ENCODE measurements at regions not wholly inside any gene's neighbourhood (a gene's known extent, or its start where the extent isn't known, plus 50 kb on each side); places are given as distances from the start of the nearest gene placed in this dataset.

DNA sequence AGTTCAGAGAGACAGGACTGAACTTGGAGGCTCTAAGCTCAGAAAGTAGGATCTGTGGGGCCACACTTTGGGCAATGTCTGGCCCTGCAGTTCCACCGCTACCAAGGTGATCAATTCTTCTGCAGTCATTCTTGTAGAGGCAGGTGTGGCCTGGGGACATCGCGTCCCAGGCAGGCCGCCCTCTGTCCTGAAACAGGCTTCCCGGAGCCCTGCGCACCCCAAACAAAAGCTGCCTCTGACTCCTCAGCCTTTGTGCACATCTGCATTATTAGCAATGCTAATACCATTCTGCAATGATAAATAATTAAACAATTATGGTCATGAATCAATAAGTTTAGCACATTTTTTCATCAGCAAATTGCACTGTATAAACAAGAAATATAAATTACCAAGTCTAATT lies 160.2 kb downstream of the URI1 start:
- Histone ChIP-seq H3K27me3 (ENCODE audit: control insufficient read depth, insufficient read depth, low read length, poor library complexity, severe bottlenecking) (no peaks in the 10 kb centered on the region), H3K4me1 (ENCODE audit: control insufficient read depth, insufficient read depth, low read length) (no peaks in the 10 kb centered on the region), H3K36me3 (ENCODE audit: control insufficient read depth, insufficient read depth, low read length) (no peaks in the 10 kb centered on the region), H3K27ac (ENCODE audit: insufficient read depth, low read depth, low read length, poor library complexity, severe bottlenecking) (no peak overlapping the region), H3K4me3 (ENCODE audit: insufficient read depth, low read depth, low read length) (no peak overlapping the region), H3K9me3 (ENCODE audit: control insufficient read depth, low read length) (no peaks in the 10 kb centered on the region)
- 90 to 97% methylated on average over 6 of the region's 6 CpGs for WGBS, 2 experiments

DNA sequence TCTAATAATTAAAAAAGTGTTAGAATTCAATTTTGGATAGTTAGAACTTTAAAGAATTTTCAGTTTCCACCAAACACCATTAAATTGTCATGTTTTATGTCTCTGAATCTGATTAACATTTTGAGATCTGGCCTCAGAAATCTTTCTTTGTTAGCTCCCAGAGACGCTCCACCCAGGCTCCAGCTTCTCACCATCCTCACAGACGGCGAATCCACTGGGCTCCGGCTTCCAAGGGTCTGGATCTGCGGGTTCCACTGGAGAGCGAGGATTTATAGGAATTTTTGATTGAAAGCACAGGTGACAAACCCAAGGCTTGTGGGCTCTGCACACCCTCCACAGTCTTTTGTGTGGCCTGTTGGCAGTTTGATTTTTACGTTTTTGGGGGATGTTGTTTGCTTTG lies 160.6 kb downstream of the URI1 start:
- Histone ChIP-seq H3K36me3 (ENCODE audit: control insufficient read depth, insufficient read depth, low read length) (no peaks in the 10 kb centered on the region), H3K27me3 (ENCODE audit: control insufficient read depth, insufficient read depth, low read length, poor library complexity, severe bottlenecking) (no peaks in the 10 kb centered on the region), H3K4me1 (ENCODE audit: control insufficient read depth, insufficient read depth, low read length) (no peaks in the 10 kb centered on the region), H3K9me3 (ENCODE audit: control insufficient read depth, low read length) (no peaks in the 10 kb centered on the region), H3K27ac (ENCODE audit: insufficient read depth, low read depth, low read length, poor library complexity, severe bottlenecking) (no peak overlapping the region), H3K4me3 (ENCODE audit: insufficient read depth, low read depth, low read length) (no peak overlapping the region)
- 85 to 97% methylated on average over 6 to 7 of the region's 7 CpGs for WGBS, 2 experiments

DNA sequence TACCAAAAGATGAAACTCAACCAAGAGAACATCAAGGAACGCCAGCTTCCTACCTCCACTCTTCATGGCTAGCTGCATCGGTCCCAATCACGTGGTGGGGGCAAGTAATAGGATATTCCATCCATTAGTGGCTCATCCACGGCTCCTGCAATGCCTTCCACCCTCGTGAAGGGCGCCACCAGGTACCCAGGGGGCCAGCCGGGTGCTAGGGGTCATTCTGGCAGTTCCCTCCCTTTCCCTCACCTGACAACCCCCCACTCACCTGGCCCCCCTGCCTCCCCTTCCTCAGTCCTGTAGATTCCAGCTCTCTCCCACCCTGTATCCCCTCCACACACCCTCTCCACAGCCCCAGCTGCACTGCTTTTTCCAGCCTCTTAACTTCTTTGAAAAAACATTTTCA lies 161.9 kb downstream of the URI1 start:
- H3K4me3 ChIP-seq (ENCODE audit: insufficient read depth, low read depth, low read length): no peak overlapping the region
- no peaks in the 10 kb centered on the region for H3K4me1 ChIP-seq (ENCODE audit: control insufficient read depth, insufficient read depth, low read length)

DNA sequence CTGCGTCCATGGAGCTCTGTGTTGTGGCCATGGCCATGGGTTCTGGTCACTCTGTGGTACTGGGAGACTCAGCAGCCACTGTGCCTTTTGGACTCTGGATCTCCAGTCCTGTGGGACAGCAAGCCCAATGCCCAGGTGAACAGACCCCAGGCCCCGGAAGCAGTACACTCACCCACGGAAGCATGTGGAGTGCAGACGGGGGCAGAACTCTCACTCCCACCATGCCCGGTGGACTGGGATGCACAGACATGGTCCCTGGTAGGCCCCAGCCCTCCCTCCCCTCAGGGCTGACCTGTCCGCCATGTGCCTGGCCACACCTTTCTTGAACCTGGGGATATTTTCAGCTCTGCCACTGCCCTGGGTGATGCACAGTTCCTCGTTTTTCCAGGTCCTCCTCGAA lies 163.3 kb downstream of the URI1 start:
- Histone ChIP-seq H3K27ac (ENCODE audit: insufficient read depth, low read depth, low read length, poor library complexity, severe bottlenecking) (no peak overlapping the region), H3K9me3 (ENCODE audit: control insufficient read depth, low read length) (no peaks in the 10 kb centered on the region), H3K4me3 (ENCODE audit: insufficient read depth, low read depth, low read length) (no peak overlapping the region), H3K27me3 (ENCODE audit: control insufficient read depth, insufficient read depth, low read length, poor library complexity, severe bottlenecking) (no peaks in the 10 kb centered on the region), H3K36me3 (ENCODE audit: control insufficient read depth, insufficient read depth, low read length) (no peaks in the 10 kb centered on the region), H3K4me1 (ENCODE audit: control insufficient read depth, insufficient read depth, low read length) (no peaks in the 10 kb centered on the region)
- 94 to 95% methylated on average over 8 of the region's 8 CpGs for WGBS, 2 experiments

More for the DNA sequence above, 161.9 kb downstream of the URI1 start:
- no peaks in the 10 kb centered on the region for H3K36me3 ChIP-seq (ENCODE audit: control insufficient read depth, insufficient read depth, low read length)
- H3K27ac ChIP-seq (ENCODE audit: insufficient read depth, low read depth, low read length, poor library complexity, severe bottlenecking): no peak overlapping the region
- no peaks in the 10 kb centered on the region for H3K9me3 ChIP-seq (ENCODE audit: control insufficient read depth, low read length)
- H3K27me3 ChIP-seq (ENCODE audit: control insufficient read depth, insufficient read depth, low read length, poor library complexity, severe bottlenecking): no peaks in the 10 kb centered on the region
- WGBS, 2 experiments: 85 to 87% methylated on average over 7 of the region's 7 CpGs

DNA sequence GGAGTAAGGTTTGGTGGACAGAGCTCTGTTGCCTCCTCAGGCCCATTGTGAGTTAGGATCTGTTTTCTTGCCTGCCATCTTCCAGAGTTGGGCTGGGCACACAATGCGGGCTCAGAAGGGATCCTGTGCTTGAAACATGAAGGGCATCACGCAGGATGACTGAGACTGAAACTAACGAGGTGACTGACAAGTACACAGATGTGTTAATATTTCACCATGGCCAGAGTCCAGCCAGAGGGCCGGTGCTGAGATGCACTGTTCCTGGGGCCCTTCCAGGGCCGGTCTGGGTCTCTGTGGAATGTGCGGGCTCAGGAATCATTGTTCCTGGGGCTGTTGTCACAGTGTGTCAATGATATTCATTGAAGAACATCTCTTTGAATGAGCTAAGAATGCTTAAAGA lies 163.7 kb downstream of the URI1 start:
- H3K9me3 ChIP-seq (ENCODE audit: control insufficient read depth, low read length): no peaks in the 10 kb centered on the region
- no peaks in the 10 kb centered on the region for H3K36me3 ChIP-seq (ENCODE audit: control insufficient read depth, insufficient read depth, low read length)
- H3K4me3 ChIP-seq (ENCODE audit: insufficient read depth, low read depth, low read length): no peak overlapping the region
- H3K27me3 ChIP-seq (ENCODE audit: control insufficient read depth, insufficient read depth, low read length, poor library complexity, severe bottlenecking): no peaks in the 10 kb centered on the region
- 93 to 94% methylated on average over 6 of the region's 6 CpGs for WGBS, 2 experiments
- H3K27ac ChIP-seq (ENCODE audit: insufficient read depth, low read depth, low read length, poor library complexity, severe bottlenecking): no peak overlapping the region
- H3K4me1 ChIP-seq (ENCODE audit: control insufficient read depth, insufficient read depth, low read length): no peaks in the 10 kb centered on the region

DNA sequence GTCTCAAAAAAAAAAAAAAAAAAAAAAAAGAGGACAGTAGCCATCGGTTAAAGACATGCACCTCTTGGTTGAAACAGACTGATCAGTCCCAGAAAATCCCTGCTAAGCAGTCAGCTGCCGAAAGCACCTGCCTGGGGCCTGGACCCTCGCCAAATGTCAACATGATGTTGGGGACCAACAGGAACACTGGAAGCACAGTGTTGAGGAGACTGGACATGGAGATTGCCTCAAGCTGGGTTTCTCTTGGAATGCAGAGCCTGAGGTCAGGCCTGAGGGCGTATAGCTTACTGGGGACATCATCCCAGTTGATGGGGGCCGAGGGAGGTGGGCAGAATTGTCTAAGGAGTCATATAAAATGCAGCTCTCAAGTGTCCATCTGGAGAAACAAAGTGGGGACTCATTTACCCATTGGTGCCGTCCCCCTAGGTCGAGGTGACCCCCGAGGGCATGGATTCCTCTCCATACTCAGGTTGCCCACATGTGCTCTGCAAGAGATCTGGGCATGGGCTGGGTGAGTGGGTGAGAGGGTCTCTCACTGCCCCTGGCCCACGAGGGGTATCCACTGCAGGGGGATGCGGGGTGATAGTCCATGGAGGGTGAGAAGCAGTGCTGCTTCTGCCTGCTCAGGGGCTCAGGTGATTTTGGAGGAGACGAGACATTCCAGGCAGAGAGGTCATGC lies 164.5 kb downstream of the URI1 start:
- H3K4me3 ChIP-seq (ENCODE audit: insufficient read depth, low read depth, low read length): no peak overlapping the region
- no peak overlapping the region for H3K27ac ChIP-seq (ENCODE audit: insufficient read depth, low read depth, low read length, poor library complexity, severe bottlenecking)
- no peaks in the 10 kb centered on the region for H3K9me3 ChIP-seq (ENCODE audit: control insufficient read depth, low read length)
- WGBS, 2 experiments: 91 to 94% methylated on average over 11 of the region's 11 CpGs
- H3K27me3 ChIP-seq (ENCODE audit: control insufficient read depth, insufficient read depth, low read length, poor library complexity, severe bottlenecking): no peaks in the 10 kb centered on the region
- H3K4me1 ChIP-seq (ENCODE audit: control insufficient read depth, insufficient read depth, low read length): no peaks in the 10 kb centered on the region
- H3K36me3 ChIP-seq (ENCODE audit: control insufficient read depth, insufficient read depth, low read length): no peaks in the 10 kb centered on the region

DNA sequence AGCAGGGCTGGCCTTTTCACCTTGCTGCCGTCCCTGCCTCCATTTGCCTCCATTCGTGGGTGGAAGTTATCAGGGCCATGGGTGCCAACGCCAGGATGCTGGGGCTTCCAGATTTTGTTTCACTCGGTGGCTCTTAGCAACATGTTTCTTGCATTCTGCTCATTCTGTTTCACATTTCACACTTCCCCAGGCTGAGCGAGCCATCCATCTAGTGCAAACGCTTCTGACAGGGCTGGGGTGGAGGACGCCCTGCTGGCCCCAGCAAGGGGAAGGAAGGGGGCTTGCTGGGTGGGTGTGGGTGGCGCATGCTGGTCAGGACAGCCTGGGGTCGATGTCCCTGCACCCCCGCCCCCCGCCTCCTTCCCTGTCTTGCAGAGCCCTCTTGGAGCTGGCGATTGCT lies 165.2 kb downstream of the URI1 start:
- Histone ChIP-seq H3K4me1 (ENCODE audit: control insufficient read depth, insufficient read depth, low read length) (no peaks in the 10 kb centered on the region), H3K27me3 (ENCODE audit: control insufficient read depth, insufficient read depth, low read length, poor library complexity, severe bottlenecking) (no peaks in the 10 kb centered on the region), H3K4me3 (ENCODE audit: insufficient read depth, low read depth, low read length) (no peak overlapping the region), H3K36me3 (ENCODE audit: control insufficient read depth, insufficient read depth, low read length) (no peaks in the 10 kb centered on the region), H3K9me3 (ENCODE audit: control insufficient read depth, low read length) (no peaks in the 10 kb centered on the region), H3K27ac (ENCODE audit: insufficient read depth, low read depth, low read length, poor library complexity, severe bottlenecking) (no peak overlapping the region)
- 78 to 87% methylated on average over 12 of the region's 12 CpGs for WGBS, 2 experiments

DNA sequence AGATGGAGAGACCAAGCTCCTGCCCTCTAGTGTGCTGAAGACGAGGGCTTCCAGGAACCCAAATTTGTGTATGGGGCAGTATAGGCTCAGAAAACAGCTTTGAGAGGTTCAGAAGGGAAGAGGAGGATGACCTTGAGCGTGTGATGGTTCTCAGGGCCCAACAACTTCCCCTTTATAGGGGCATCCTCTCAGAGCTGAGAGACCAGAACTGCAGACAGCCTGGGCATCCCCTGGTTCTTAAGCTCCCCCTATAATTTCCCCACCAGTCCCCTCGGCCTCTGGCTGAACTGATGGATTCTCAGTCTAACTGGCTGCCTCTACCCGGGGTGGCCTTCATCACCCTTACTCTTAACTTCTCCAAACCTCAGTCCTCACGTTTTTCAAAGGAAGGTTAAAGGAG lies 167.5 kb downstream of the URI1 start:
- WGBS, 2 experiments: 84 to 89% methylated on average over 5 of the region's 5 CpGs
- Histone ChIP-seq H3K4me3 (ENCODE audit: insufficient read depth, low read depth, low read length) (no peak overlapping the region), H3K27me3 (ENCODE audit: control insufficient read depth, insufficient read depth, low read length, poor library complexity, severe bottlenecking) (no peaks in the 10 kb centered on the region), H3K4me1 (ENCODE audit: control insufficient read depth, insufficient read depth, low read length) (no peaks in the 10 kb centered on the region), H3K36me3 (ENCODE audit: control insufficient read depth, insufficient read depth, low read length) (no peaks in the 10 kb centered on the region), H3K9me3 (ENCODE audit: control insufficient read depth, low read length) (no peaks in the 10 kb centered on the region), H3K27ac (ENCODE audit: insufficient read depth, low read depth, low read length, poor library complexity, severe bottlenecking) (no peak overlapping the region)

DNA sequence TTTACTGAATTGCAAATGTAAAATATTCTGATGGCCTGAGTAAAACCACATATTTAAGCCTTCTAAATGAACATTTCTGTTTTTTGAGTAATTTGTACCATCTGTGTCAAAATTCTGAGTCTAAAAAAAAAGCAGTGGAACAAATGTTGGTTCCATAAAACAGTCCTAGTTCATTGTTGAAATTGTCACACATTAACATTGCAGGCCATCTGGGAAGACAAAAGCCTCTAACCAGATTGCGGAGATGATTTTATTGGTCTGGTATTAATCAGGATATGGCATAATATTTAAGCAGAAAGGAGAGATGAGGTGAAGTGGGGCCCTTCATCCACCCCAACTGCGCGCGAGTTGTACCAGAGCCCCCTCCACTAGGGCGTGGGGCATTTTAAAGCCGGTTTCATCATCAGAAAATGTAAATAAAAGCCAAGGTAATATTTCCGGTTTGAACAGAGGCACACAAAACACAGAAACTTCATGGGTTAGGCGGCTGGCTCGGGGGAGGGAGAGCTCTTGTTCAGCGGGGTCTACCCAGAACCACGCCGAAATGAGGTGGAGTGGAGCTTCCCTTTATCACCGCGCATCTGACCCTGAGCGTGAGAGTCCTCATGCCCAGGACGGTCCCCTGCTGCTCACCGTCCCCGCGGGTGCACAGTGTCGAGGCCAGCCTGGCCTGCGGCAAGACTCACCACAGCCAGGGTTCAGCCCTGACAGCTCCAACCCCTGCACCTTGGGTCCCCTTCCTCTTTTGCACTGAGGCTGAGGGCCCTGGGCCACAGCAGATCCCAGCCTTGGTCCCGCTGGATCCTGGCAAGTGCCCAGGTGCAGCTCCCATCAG lies 169.2 kb downstream of the URI1 start:
- Histone ChIP-seq H3K36me3 (ENCODE audit: control insufficient read depth, insufficient read depth, low read length) (no peaks in the 10 kb centered on the region), H3K27me3 (ENCODE audit: control insufficient read depth, insufficient read depth, low read length, poor library complexity, severe bottlenecking) (no peaks in the 10 kb centered on the region), H3K9me3 (ENCODE audit: control insufficient read depth, low read length) (no peaks in the 10 kb centered on the region), H3K4me1 (ENCODE audit: control insufficient read depth, insufficient read depth, low read length) (no peaks in the 10 kb centered on the region), H3K4me3 (ENCODE audit: insufficient read depth, low read depth, low read length) (no peak overlapping the region), H3K27ac (ENCODE audit: insufficient read depth, low read depth, low read length, poor library complexity, severe bottlenecking) (no peak overlapping the region)
- 94 to 95% methylated on average over 22 of the region's 22 CpGs for WGBS, 2 experiments

DNA sequence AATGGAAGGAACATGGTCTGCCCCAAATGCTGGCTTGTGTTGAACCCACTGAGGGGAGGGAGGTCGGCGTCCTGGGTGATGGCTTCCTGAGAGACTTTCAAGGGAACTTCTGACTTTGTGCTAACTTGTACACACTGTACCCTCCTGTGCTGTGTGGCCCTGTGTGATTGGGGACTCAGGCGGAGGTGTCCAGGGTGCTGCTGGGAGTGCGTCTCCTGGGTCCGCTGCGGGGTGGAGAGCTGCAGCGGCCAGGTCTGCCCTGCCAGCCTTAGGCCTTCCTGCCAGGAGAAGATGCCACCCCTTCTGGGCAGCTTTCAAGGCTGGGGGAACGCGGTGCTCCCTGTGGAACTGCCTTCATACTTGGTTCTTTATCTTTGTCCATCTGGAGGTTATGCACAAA lies 170.1 kb downstream of the URI1 start:
- Histone ChIP-seq H3K4me1 (ENCODE audit: control insufficient read depth, insufficient read depth, low read length) (peaks cover 3% of the 10 kb centered on the region), H3K9me3 (ENCODE audit: control insufficient read depth, low read length) (no peaks in the 10 kb centered on the region), H3K27me3 (ENCODE audit: control insufficient read depth, insufficient read depth, low read length, poor library complexity, severe bottlenecking) (no peaks in the 10 kb centered on the region), H3K4me3 (ENCODE audit: insufficient read depth, low read depth, low read length) (no peak overlapping the region), H3K36me3 (ENCODE audit: control insufficient read depth, insufficient read depth, low read length) (no peaks in the 10 kb centered on the region), H3K27ac (ENCODE audit: insufficient read depth, low read depth, low read length, poor library complexity, severe bottlenecking) (no peak overlapping the region)
- 95 to 96% methylated on average over 9 of the region's 9 CpGs for WGBS, 2 experiments

All from ectodermal cell (in vitro differentiated cells).